BLaER1 (cell line): ENCODE measurements at regions not wholly inside any gene's neighbourhood (a gene's known extent, or its start where the extent isn't known, plus 50 kb on each side); places are given as distances from the start of the nearest gene placed in this dataset.

Experiments used
- H3K27ac ChIP-seq: shearing (Covaris generic); formaldehyde crosslinking; 2 replicates; pipeline ENCODE4 v1.8.1; 2022
- H3K27me3 ChIP-seq: shearing (Covaris generic); formaldehyde crosslinking; 2 replicates; pipeline ENCODE4 v1.8.1; 2022
- H3K36me3 ChIP-seq: shearing (Covaris generic); formaldehyde crosslinking; 2 replicates; pipeline ENCODE4 v1.8.1; 2022
- H3K4me1 ChIP-seq: shearing (Covaris generic); formaldehyde crosslinking; 2 replicates; pipeline ENCODE4 v1.8.1; 2022
- H3K4me2 ChIP-seq: shearing (Covaris generic); formaldehyde crosslinking; 2 replicates; pipeline ENCODE4 v1.8.1; 2022
- H3K4me3 ChIP-seq: shearing (Covaris generic); formaldehyde crosslinking; 2 replicates; pipeline ENCODE4 v1.8.1; 2022
- H3K9ac ChIP-seq: shearing (Covaris generic); formaldehyde crosslinking; 2 replicates; pipeline ENCODE4 v1.8.1; 2022
- H3K9me3 ChIP-seq: shearing (Covaris generic); formaldehyde crosslinking; 2 replicates; pipeline ENCODE4 v1.8.1; 2022
- H4K20me1 ChIP-seq: shearing (Covaris generic); formaldehyde crosslinking; 2 replicates; pipeline ENCODE4 v1.8.1; 2022
- Cebpa-rat ChIP-seq: shearing (Covaris generic); IDR thresholded peaks from 2 replicates; pipeline ENCODE4 v1.8.1; 2022

- H3K9ac ChIP-seq, result no peak overlapping the region
- H3K36me3 ChIP-seq, result no peaks in the 10 kb centered on the region
- H3K4me3 ChIP-seq, result no peak overlapping the region
- no peaks in the 10 kb centered on the region for H3K9me3 ChIP-seq
- no peak for TF ChIP-seq Cebpa-rat
- no peak overlapping the region for H3K27ac ChIP-seq
- H3K27me3 ChIP-seq, result no peaks in the 10 kb centered on the region
- H3K4me2 ChIP-seq, result no peak overlapping the region
- H4K20me1 ChIP-seq, result no peaks in the 10 kb centered on the region
- H3K4me1 ChIP-seq, result no peaks in the 10 kb centered on the region
These were observed 59.2 kb upstream of the NR4A3 start for GRCh38 chr9:99762470-99762869.
